ENCODE measurements at regions not wholly inside any gene's neighbourhood (a gene's known extent, or its start where the extent isn't known, plus 50 kb on each side); places are given as distances from the start of the nearest gene placed in this dataset.
A peak's percentile ranks its signal among the peaks of the same experiment; 100 is the strongest.

GRCh38 chr13:30120133-30120822 lies 187.1 kb downstream of the KATNAL1 start:
- ChIA-PET CTCF (interaction anchor here (0.6 to 4.2 kb wide), 5 partner anchors 12 to 342 kb away, joined by 3 to 22 read pairs (median 3); partner anchors contain the start of gene UBL3), POLR2A (interaction anchor here (1.1 to 2.0 kb wide), 2 partner anchors 363 to 497 kb away, joined by 3 to 4 read pairs; partner anchors contain the start of gene USPL1)
- peaks cover 38% of the 10 kb centered on the region for H3K4me1 Mint-ChIP-seq (ENCODE audit: insufficient read depth, unreplicated experiment)
- no peaks in the 10 kb centered on the region for H3K36me3 Mint-ChIP-seq (ENCODE audit: insufficient read depth, unreplicated experiment)
- peaks cover 9% of the 10 kb centered on the region for H3K9me3 Mint-ChIP-seq (ENCODE audit: unreplicated experiment)
- intact Hi-C loops (cut with micrococcal nuclease): no loop called here
- H3K27ac Mint-ChIP-seq (ENCODE audit: low read depth, unreplicated experiment): peak overlapping the region; percentile 44
- no peak for TF ChIP-seq CTCF (IDR thresholded peaks at IDR 0.05; ENCODE audit: unreplicated experiment)
- peak overlapping the region; percentile 51 for H3K4me3 Mint-ChIP-seq (ENCODE audit: unreplicated experiment)
- H3K27me3 Mint-ChIP-seq (ENCODE audit: insufficient read depth, unreplicated experiment): no peaks in the 10 kb centered on the region
- BruUV-seq (replicated peaks): no TSS peak
- no peak for DNase-seq (ENCODE audit: unreplicated experiment)

GRCh38 chr13:30119476-30119875 lies 187.9 kb downstream of the KATNAL1 start:
- Mint-ChIP-seq H3K9me3 (ENCODE audit: unreplicated experiment) (peaks cover 9% of the 10 kb centered on the region), H3K4me1 (ENCODE audit: insufficient read depth, unreplicated experiment) (peaks cover 40% of the 10 kb centered on the region), H3K4me3 (ENCODE audit: unreplicated experiment) (peak overlapping the region; percentile 51), H3K27ac (ENCODE audit: low read depth, unreplicated experiment) (peak overlapping the region; percentile 44), H3K27me3 (ENCODE audit: insufficient read depth, unreplicated experiment) (no peaks in the 10 kb centered on the region), H3K36me3 (ENCODE audit: insufficient read depth, unreplicated experiment) (no peaks in the 10 kb centered on the region)
- intact Hi-C loops (cut with micrococcal nuclease): loop anchor here (10.0 kb wide), 1 partner anchor 555 kb away; no protein-coding TSS in a partner anchor
- POLR2A ChIA-PET: interaction anchor here (1.1 to 2.0 kb wide), 4 partner anchors 194 to 498 kb away, joined by 3 to 4 read pairs (median 4); partner anchors contain the start of gene USPL1
- TF ChIP-seq CTCF (IDR thresholded peaks at IDR 0.05; ENCODE audit: unreplicated experiment): no peak
- CTCF ChIA-PET: interaction anchor here (0.5 to 2.0 kb wide), 8 partner anchors 12 to 349 kb away, joined by 3 to 5 read pairs (median 3); partner anchors contain the start of gene UBL3
- peak; percentile 36 for DNase-seq (ENCODE audit: unreplicated experiment)
- no TSS peak for BruUV-seq (replicated peaks)

- intact Hi-C loops (cut with micrococcal nuclease): loop anchor here (10.0 kb wide), 1 partner anchor 552 kb away; no protein-coding TSS in a partner anchor
- no peak overlapping the region for H3K4me3 Mint-ChIP-seq (ENCODE audit: unreplicated experiment)
- H3K9me3 Mint-ChIP-seq (ENCODE audit: unreplicated experiment): no peaks in the 10 kb centered on the region
- H3K27me3 Mint-ChIP-seq (ENCODE audit: insufficient read depth, unreplicated experiment): no peaks in the 10 kb centered on the region
- BruUV-seq (replicated peaks): no TSS peak
- POLR2A ChIA-PET: interaction anchor here (1.1 to 10.1 kb wide), 6 partner anchors 26 to 608 kb away, joined by 3 to 264 read pairs (median 19); partner anchors contain the start of gene UBL3
- peaks cover 37% of the 10 kb centered on the region for H3K4me1 Mint-ChIP-seq (ENCODE audit: insufficient read depth, unreplicated experiment)
- peaks cover 5% of the 10 kb centered on the region for H3K36me3 Mint-ChIP-seq (ENCODE audit: insufficient read depth, unreplicated experiment)
- CTCF ChIA-PET: interaction anchor here (0.6 to 10.1 kb wide), 12 partner anchors 9 to 982 kb away, joined by 3 to 230 read pairs (median 6); partner anchors contain the start of gene UBL3
- no peak overlapping the region for H3K27ac Mint-ChIP-seq (ENCODE audit: low read depth, unreplicated experiment)
- no peak for TF ChIP-seq CTCF (IDR thresholded peaks at IDR 0.05; ENCODE audit: unreplicated experiment)
- no peak for DNase-seq (ENCODE audit: unreplicated experiment)
Measured at GRCh38 chr13:30116379-30116778, 191.0 kb downstream of the KATNAL1 start.

GRCh38 chr13:30115257-30115600 lies 192.1 kb downstream of the KATNAL1 start:
- POLR2A ChIA-PET: interaction anchor here (0.5 to 10.1 kb wide), 19 partner anchors 10 to 607 kb away, joined by 3 to 264 read pairs (median 4); partner anchors contain the start of genes UBL3 and USPL1

More at GRCh38 chr13:30115257-30115600, 192.1 kb downstream of the KATNAL1 start:
- Mint-ChIP-seq H3K36me3 (ENCODE audit: insufficient read depth, unreplicated experiment) (peaks cover 5% of the 10 kb centered on the region), H3K27me3 (ENCODE audit: insufficient read depth, unreplicated experiment) (no peaks in the 10 kb centered on the region), H3K9me3 (ENCODE audit: unreplicated experiment) (no peaks in the 10 kb centered on the region), H3K4me1 (ENCODE audit: insufficient read depth, unreplicated experiment) (peaks cover 29% of the 10 kb centered on the region), H3K27ac (ENCODE audit: low read depth, unreplicated experiment) (no peak overlapping the region), H3K4me3 (ENCODE audit: unreplicated experiment) (peak overlapping the region; percentile 72)
- no peak for TF ChIP-seq CTCF (IDR thresholded peaks at IDR 0.05; ENCODE audit: unreplicated experiment)
- CTCF ChIA-PET: interaction anchor here (0.5 to 10.1 kb wide), 25 partner anchors 10 to 607 kb away, joined by 3 to 230 read pairs (median 3); partner anchors contain the start of gene UBL3
- DNase-seq (ENCODE audit: unreplicated experiment): no peak
- intact Hi-C loops (cut with micrococcal nuclease): loop anchor here (1.0 to 10.0 kb wide), 2 partner anchors 550 to 607 kb away; no protein-coding TSS in a partner anchor
- no TSS peak for BruUV-seq (replicated peaks)

Measured in MCF 10A (cell line).